AG09319 (cell line): ENCODE measurements at regions not wholly inside any gene's neighbourhood (a gene's known extent, or its start where the extent isn't known, plus 50 kb on each side); places are given as distances from the start of the nearest gene placed in this dataset.
"Not testable (repeated sequence)": the region's sequence is repeated elsewhere in the genome, so short reads cannot be mapped to it uniquely, and the experiment has no call there.

Experiments used
- DNase-seq: peaks from one replicate; pipeline ENCODE4 v3.0.0-alpha.2; 2010; ENCODE audit warnings: low read depth; ENCODE audit errors: extremely low read depth
- CTCF ChIP-seq: IDR thresholded peaks from 2 replicates; pipeline ENCODE4 v1.5.1; 2011; ENCODE audit warnings: low read depth, mild to moderate bottlenecking, inconsistent platforms, low read length, moderate library complexity

- TF ChIP-seq CTCF = no peak
- no peak for DNase-seq
Observed at GRCh38 chr4:72744103-72744725, 175.2 kb upstream of the ADAMTS3 start.

GRCh38 chr4:72743078-72743477, 174.1 kb upstream of the ADAMTS3 start:
- no peak for DNase-seq
- no peak for TF ChIP-seq CTCF

- no peak for TF ChIP-seq CTCF
- no peak for DNase-seq
Observed at GRCh38 chr4:72715299-72715698, 146.3 kb upstream of the ADAMTS3 start.

GRCh38 chr4:72714482-72715279, 145.7 kb upstream of the ADAMTS3 start:
- no peak for TF ChIP-seq CTCF
- no peak for DNase-seq

GRCh38 chr4:72712997-72713396, 144.0 kb upstream of the ADAMTS3 start:
- DNase-seq = no peak
- TF ChIP-seq CTCF = no peak

GRCh38 chr4:72709475-72709874, 140.5 kb upstream of the ADAMTS3 start:
- no peak for TF ChIP-seq CTCF
- DNase-seq = no peak

GRCh38 chr4:72706684-72707083, 137.7 kb upstream of the ADAMTS3 start:
- TF ChIP-seq CTCF = no peak
- no peak for DNase-seq

- not testable (repeated sequence) for DNase-seq
Observed at GRCh38 chr4:72704925-72705640, 136.1 kb upstream of the ADAMTS3 start.
